ENCODE measurements at regions not wholly inside any gene's neighbourhood (a gene's known extent, or its start where the extent isn't known, plus 50 kb on each side); places are given as distances from the start of the nearest gene placed in this dataset.
"Not testable (repeated sequence)": the region's sequence is repeated elsewhere in the genome, so short reads cannot be mapped to it uniquely, and the experiment has no call there.

DNA sequence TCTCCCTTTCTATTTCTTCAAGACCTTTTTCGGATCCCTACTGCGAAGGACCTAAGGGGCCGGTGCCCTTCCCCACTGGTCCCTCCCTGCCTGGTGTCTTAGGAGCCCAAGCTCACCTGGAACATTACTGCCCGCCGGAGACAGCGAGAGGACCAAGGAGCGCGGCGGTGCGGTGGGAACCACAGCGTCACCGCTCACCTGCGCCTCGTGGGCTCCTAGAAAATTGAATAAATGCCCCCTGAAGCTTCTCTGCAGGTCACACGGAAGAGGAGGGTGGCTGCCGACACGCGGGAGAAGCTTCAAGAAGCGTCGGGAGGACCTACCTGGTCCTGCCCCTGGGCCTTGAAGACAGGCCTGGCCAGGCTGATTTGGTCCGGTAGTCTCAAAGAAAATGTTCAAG, 65.2 kb downstream of the PPIAL4A start:
- no peaks in the 10 kb centered on the region for H3K9me3 ChIP-seq (ENCODE audit: control insufficient read depth, low read length)
- peaks cover 2% of the 10 kb centered on the region for H3K4me1 ChIP-seq (ENCODE audit: control insufficient read depth, insufficient read depth, low read length)
- DNase-seq = peak; percentile 49
- H3K27me3 ChIP-seq (ENCODE audit: control insufficient read depth, insufficient read depth, low read length, poor library complexity, severe bottlenecking) = no peaks in the 10 kb centered on the region
- H3K4me1 Mint-ChIP-seq = peaks cover 32% of the 10 kb centered on the region
- H3K27me3 Mint-ChIP-seq (ENCODE audit: insufficient read depth) = peaks cover 2% of the 10 kb centered on the region
- peaks cover 7% of the 10 kb centered on the region for H3K36me3 Mint-ChIP-seq (ENCODE audit: low read depth)
- TF ChIP-seq, protein P1, sequence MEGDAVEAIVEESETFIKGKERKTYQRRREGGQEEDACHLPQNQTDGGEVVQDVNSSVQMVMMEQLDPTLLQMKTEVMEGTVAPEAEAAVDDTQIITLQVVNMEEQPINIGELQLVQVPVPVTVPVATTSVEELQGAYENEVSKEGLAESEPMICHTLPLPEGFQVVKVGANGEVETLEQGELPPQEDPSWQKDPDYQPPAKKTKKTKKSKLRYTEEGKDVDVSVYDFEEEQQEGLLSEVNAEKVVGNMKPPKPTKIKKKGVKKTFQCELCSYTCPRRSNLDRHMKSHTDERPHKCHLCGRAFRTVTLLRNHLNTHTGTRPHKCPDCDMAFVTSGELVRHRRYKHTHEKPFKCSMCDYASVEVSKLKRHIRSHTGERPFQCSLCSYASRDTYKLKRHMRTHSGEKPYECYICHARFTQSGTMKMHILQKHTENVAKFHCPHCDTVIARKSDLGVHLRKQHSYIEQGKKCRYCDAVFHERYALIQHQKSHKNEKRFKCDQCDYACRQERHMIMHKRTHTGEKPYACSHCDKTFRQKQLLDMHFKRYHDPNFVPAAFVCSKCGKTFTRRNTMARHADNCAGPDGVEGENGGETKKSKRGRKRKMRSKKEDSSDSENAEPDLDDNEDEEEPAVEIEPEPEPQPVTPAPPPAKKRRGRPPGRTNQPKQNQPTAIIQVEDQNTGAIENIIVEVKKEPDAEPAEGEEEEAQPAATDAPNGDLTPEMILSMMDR (conservative IDR thresholded peaks at IDR 0.05) = no peak
- WGBS, 2 experiments (ENCODE audit: insufficient coverage in 1 of 2, insufficient read length in 1 of 2) = 94 to 97% methylated on average over 14 to 21 of the region's 21 CpGs
- peak overlapping the region; percentile 72 for H3K27ac Mint-ChIP-seq
- H3K36me3 ChIP-seq (ENCODE audit: control insufficient read depth, insufficient read depth, low read length) = no peaks in the 10 kb centered on the region
- no peak overlapping the region for H3K4me3 ChIP-seq (ENCODE audit: low read length)
- peaks cover under 1% of the 10 kb centered on the region for H3K9me3 Mint-ChIP-seq
- H3K4me3 Mint-ChIP-seq = no peak overlapping the region
- no peak overlapping the region for H3K27ac ChIP-seq (ENCODE audit: low read depth, low read length)
- H3K9ac ChIP-seq (ENCODE audit: extremely low read depth, low read length, poor library complexity, severe bottlenecking) = no peak overlapping the region

DNA sequence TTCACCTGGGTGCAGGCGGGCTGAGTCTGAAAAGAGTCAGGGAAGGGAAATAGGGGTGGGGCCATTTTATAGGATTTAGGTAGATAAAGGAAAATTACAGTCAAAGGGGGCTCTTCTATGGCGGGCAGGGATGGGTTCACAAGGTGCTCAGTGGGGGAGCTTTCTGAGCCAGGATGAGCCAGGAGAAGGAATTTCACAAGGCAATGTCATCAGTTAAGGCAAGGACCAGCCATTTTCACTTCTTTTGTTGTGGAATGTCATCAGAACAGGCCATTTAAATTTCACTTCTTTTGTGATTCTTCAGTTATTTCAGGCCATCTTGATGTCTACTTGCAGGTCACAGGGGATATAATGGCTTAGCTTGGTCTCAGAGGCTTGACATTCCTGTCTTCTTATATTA, 66.4 kb downstream of the PPIAL4A start:
- not testable (repeated sequence) for H3K9me3 Mint-ChIP-seq; H3K4me1 ChIP-seq (ENCODE audit: control insufficient read depth, insufficient read depth, low read length); H3K9ac ChIP-seq (ENCODE audit: extremely low read depth, low read length, poor library complexity, severe bottlenecking); H3K27me3 ChIP-seq (ENCODE audit: control insufficient read depth, insufficient read depth, low read length, poor library complexity, severe bottlenecking); H3K27me3 Mint-ChIP-seq (ENCODE audit: insufficient read depth); H3K36me3 ChIP-seq (ENCODE audit: control insufficient read depth, insufficient read depth, low read length); H3K4me3 ChIP-seq (ENCODE audit: low read length); H3K27ac ChIP-seq (ENCODE audit: low read depth, low read length); H3K36me3 Mint-ChIP-seq (ENCODE audit: low read depth); H3K9me3 ChIP-seq (ENCODE audit: control insufficient read depth, low read length)
- peaks cover 28% of the 10 kb centered on the region for H3K4me1 Mint-ChIP-seq
- peak overlapping the region; percentile 9 for H3K4me3 Mint-ChIP-seq
- peak; percentile 87 for DNase-seq
- WGBS, 2 experiments (ENCODE audit: insufficient coverage in 1 of 2, insufficient read length in 1 of 2) = 24% methylated on average over 2 of the region's 2 CpGs; no CpG with 5 or more reads in 1 of the 2 experiments
- peak overlapping the region; percentile 74 for H3K27ac Mint-ChIP-seq

DNA sequence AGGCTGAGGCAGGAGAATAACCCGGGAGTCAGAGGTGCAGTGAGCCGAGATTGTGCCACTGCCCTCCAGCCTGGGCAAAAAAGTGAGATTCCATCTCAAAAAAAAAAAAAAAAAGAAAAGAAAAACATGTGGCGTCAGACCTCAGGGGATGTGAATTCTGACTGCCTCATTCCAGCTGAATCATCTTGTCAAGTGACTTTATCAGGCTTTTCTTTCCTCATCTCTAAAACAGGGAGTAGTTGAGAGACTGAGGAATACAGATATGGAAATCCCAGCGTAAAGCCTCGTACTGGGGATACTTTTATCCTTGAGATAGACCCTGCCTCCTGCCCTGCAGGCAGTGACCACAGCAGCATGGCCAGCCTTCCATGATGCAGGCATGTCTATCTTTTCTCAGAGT, 76.4 kb downstream of the PPIAL4A start:
- H3K4me3 ChIP-seq (ENCODE audit: low read length); DNase-seq; H3K36me3 ChIP-seq (ENCODE audit: control insufficient read depth, insufficient read depth, low read length); H3K9ac ChIP-seq (ENCODE audit: extremely low read depth, low read length, poor library complexity, severe bottlenecking); H3K9me3 ChIP-seq (ENCODE audit: control insufficient read depth, low read length); H3K4me1 ChIP-seq (ENCODE audit: control insufficient read depth, insufficient read depth, low read length); H3K36me3 Mint-ChIP-seq (ENCODE audit: low read depth); H3K4me3 Mint-ChIP-seq; H3K9me3 Mint-ChIP-seq; H3K27me3 Mint-ChIP-seq (ENCODE audit: insufficient read depth); H3K4me1 Mint-ChIP-seq; H3K27ac Mint-ChIP-seq; H3K27me3 ChIP-seq (ENCODE audit: control insufficient read depth, insufficient read depth, low read length, poor library complexity, severe bottlenecking); H3K27ac ChIP-seq (ENCODE audit: low read depth, low read length): not testable (repeated sequence)
- WGBS, 2 experiments (ENCODE audit: insufficient coverage in 1 of 2, insufficient read length in 1 of 2) = 95% methylated on average over 5 of the region's 5 CpGs; no CpG with 5 or more reads in 1 of the 2 experiments

DNA sequence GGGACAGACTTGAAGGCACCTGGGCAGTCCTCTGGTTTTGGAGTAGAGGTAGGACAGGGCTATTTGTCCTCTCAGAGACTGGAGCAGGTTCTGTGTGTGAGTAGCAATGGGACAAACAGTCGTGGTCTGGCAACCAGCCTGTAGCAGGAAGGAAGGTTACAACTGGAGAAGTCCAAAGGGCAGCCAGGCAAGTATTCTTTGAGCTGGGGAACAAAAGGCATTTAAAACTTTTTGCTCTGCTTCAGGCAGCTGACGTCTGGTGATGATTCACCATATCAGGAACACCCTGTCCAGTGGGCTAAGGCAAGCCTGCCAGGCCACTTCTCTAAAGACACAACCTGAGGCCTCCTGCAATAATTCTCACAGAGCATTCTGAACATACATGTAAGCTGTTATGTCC, 83.3 kb downstream of the PPIAL4A start:
- DNase-seq; H3K27ac Mint-ChIP-seq; H3K4me3 Mint-ChIP-seq; H3K27me3 ChIP-seq (ENCODE audit: control insufficient read depth, insufficient read depth, low read length, poor library complexity, severe bottlenecking); H3K27me3 Mint-ChIP-seq (ENCODE audit: insufficient read depth); H3K4me3 ChIP-seq (ENCODE audit: low read length); H3K9me3 ChIP-seq (ENCODE audit: control insufficient read depth, low read length); H3K27ac ChIP-seq (ENCODE audit: low read depth, low read length); H3K4me1 Mint-ChIP-seq; H3K9ac ChIP-seq (ENCODE audit: extremely low read depth, low read length, poor library complexity, severe bottlenecking); H3K36me3 Mint-ChIP-seq (ENCODE audit: low read depth); H3K4me1 ChIP-seq (ENCODE audit: control insufficient read depth, insufficient read depth, low read length); H3K36me3 ChIP-seq (ENCODE audit: control insufficient read depth, insufficient read depth, low read length); H3K9me3 Mint-ChIP-seq: not testable (repeated sequence)
- WGBS, 2 experiments (ENCODE audit: insufficient coverage in 1 of 2, insufficient read length in 1 of 2) = 88% methylated on average over 1 of the region's 2 CpGs; no CpG with 5 or more reads in 1 of the 2 experiments

DNA sequence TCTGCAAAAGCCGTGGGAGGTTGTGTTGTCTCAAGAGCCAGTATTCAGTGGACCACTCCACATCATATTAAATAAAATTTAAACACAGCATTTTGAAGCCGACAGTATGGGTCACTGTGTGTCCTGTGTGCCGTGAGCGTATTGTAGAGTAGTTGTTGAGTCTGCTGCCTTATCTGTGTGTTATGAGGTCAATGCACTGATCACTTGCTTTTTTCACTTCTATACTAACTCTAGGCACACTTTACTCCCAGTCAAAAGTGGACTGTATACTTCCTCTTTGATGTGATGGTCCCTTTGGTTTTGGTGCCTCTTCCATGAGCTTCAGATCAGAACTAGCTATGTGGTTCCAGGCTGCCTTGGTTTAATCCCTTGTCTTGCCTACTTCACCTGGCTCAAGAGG, 84.3 kb downstream of the PPIAL4A start:
- H3K9me3 ChIP-seq (ENCODE audit: control insufficient read depth, low read length); H3K27ac ChIP-seq (ENCODE audit: low read depth, low read length); H3K4me1 Mint-ChIP-seq; H3K27me3 ChIP-seq (ENCODE audit: control insufficient read depth, insufficient read depth, low read length, poor library complexity, severe bottlenecking); H3K4me1 ChIP-seq (ENCODE audit: control insufficient read depth, insufficient read depth, low read length); H3K36me3 Mint-ChIP-seq (ENCODE audit: low read depth); H3K36me3 ChIP-seq (ENCODE audit: control insufficient read depth, insufficient read depth, low read length); H3K4me3 ChIP-seq (ENCODE audit: low read length); H3K4me3 Mint-ChIP-seq; H3K9me3 Mint-ChIP-seq; H3K27me3 Mint-ChIP-seq (ENCODE audit: insufficient read depth); H3K27ac Mint-ChIP-seq; DNase-seq; H3K9ac ChIP-seq (ENCODE audit: extremely low read depth, low read length, poor library complexity, severe bottlenecking): not testable (repeated sequence)
- 100% methylated on average over 1 of the region's 4 CpGs; no CpG with 5 or more reads in 1 of the 2 experiments for WGBS, 2 experiments (ENCODE audit: insufficient coverage in 1 of 2, insufficient read length in 1 of 2)

DNA sequence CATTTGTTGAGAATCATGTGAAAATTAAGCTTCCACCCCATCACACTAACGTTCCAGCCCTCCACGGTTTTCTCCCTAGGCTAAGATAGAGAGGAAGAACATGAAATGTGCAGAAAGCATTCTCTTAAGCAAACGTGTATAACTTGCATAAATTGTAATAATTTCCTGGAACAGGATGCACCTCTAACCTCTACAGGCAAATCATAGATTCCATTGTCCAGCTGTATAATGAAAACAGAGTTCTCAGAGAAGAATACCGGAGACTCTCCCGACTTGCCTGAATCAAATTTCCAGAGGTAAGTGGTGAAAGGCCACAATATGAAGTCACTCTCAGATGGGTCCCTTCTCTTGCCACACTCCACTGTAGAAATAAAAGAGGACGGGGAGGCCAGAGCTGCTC, 87.7 kb downstream of the PPIAL4A start:
- not testable (repeated sequence) for H3K9me3 Mint-ChIP-seq, H3K4me3 Mint-ChIP-seq
- 93 to 100% methylated on average over 1 to 4 of the region's 6 CpGs for WGBS, 2 experiments (ENCODE audit: insufficient coverage in 1 of 2, insufficient read length in 1 of 2)

More for the DNA sequence above, 87.7 kb downstream of the PPIAL4A start:
- not testable (repeated sequence) for H3K27ac Mint-ChIP-seq; H3K27ac ChIP-seq (ENCODE audit: low read depth, low read length); H3K4me3 ChIP-seq (ENCODE audit: low read length); H3K36me3 Mint-ChIP-seq (ENCODE audit: low read depth); DNase-seq; H3K9ac ChIP-seq (ENCODE audit: extremely low read depth, low read length, poor library complexity, severe bottlenecking); H3K4me1 Mint-ChIP-seq; H3K36me3 ChIP-seq (ENCODE audit: control insufficient read depth, insufficient read depth, low read length); H3K27me3 ChIP-seq (ENCODE audit: control insufficient read depth, insufficient read depth, low read length, poor library complexity, severe bottlenecking); H3K4me1 ChIP-seq (ENCODE audit: control insufficient read depth, insufficient read depth, low read length); H3K27me3 Mint-ChIP-seq (ENCODE audit: insufficient read depth); H3K9me3 ChIP-seq (ENCODE audit: control insufficient read depth, low read length)

Measured in endodermal cell (in vitro differentiated cells).